K562 (cell line): ENCODE measurements at regions not wholly inside any gene's neighbourhood (a gene's known extent, or its start where the extent isn't known, plus 50 kb on each side); places are given as distances from the start of the nearest gene placed in this dataset.

Source experiments
- BMI1 ChIP-seq: fragments of 150-350 bp; IDR thresholded peaks from 2 replicates; pipeline ENCODE4 v1.6.1; 2014; ENCODE audit warnings: low read length
- CREBBP ChIP-seq: IDR thresholded peaks from one replicate; pipeline ENCODE4 v1.6.1; 2012; ENCODE audit warnings: low read depth, mild to moderate bottlenecking, control low read depth, inconsistent platforms, low read length
- FOXM1 ChIP-seq, 2 experiments: fragments of 450-650 bp in 1 of 2; sonication (generic) in 1 of 2; formaldehyde crosslinking in 1 of 2; IDR thresholded peaks; 2 replicates each; pipeline versions ENCODE4 v1.6.1 to v1.9.0; 2017 to 2022; ENCODE audit warnings: low read depth in 2 of 2, mild to moderate bottlenecking in 2 of 2, missing genetic modification reagents in 1 of 2, moderate library complexity in 1 of 2
- JUND ChIP-seq, 2 experiments: IDR thresholded peaks; 2 replicates in 1 of 2; 3 replicates in 1 of 2; pipeline ENCODE4 v1.6.1; 2011; ENCODE audit warnings: borderline replicate concordance in 2 of 2, low read depth in 2 of 2, low read length in 2 of 2, improper control_type of control experiment in 1 of 2, missing biosample characterization in 1 of 2, missing genetic modification characterization in 1 of 2, missing genetic modification reagents in 1 of 2
- KAT2B ChIP-seq: IDR thresholded peaks from one replicate; pipeline ENCODE4 v1.6.1; 2012; ENCODE audit warnings: low read depth, mild to moderate bottlenecking, control low read depth, inconsistent platforms, low read length, moderate library complexity
- POLR2AphosphoS2 ChIP-seq: IDR thresholded peaks from 2 replicates; pipeline ENCODE4 v1.6.1; 2012; ENCODE audit warnings: low read length, improper control_type of control experiment
- RBFOX2 ChIP-seq: fragments of 200-400 bp; formaldehyde crosslinking; IDR thresholded peaks from 2 replicates; pipeline ENCODE4 v1.6.1; 2017; ENCODE audit warnings: low read depth, mild to moderate bottlenecking, low read length, moderate library complexity
- TCFL5 ChIP-seq: fragments of 250-450 bp; sonication (Bioruptor Pico); conservative IDR thresholded peaks from 2 replicates; pipeline ENCODE4 v1.6.1; 2021; ENCODE audit warnings: mild to moderate bottlenecking, moderate library complexity, matching md5 sums
- TF ChIP-seq, protein P1 (sequence below), 2 experiments: fragments of 450-650 bp; formaldehyde crosslinking in 1 of 2; IDR thresholded peaks; 2 replicates each; pipeline versions ENCODE4 v1.4.0 to v1.6.1; 2014 to 2020; ENCODE audit warnings: mild to moderate bottlenecking in 2 of 2, borderline replicate concordance in 1 of 2, low read depth in 1 of 2
- TF ChIP-seq, protein P2 (sequence below), 3 experiments: IDR thresholded peaks in 2 of 3; conservative IDR thresholded peaks in 1 of 3; 2 replicates each; pipeline ENCODE4 v1.5.1; 2011 to 2012; ENCODE audit warnings: low read length in 3 of 3, mild to moderate bottlenecking in 3 of 3, control low read depth in 2 of 3, improper control_type of control experiment in 1 of 3, inconsistent platforms in 1 of 3, low read depth in 1 of 3, mixed read lengths in 1 of 3, moderate library complexity in 1 of 3; ENCODE audit not compliant: insufficient read depth in 2 of 3
- TF ChIP-seq, protein P3 (sequence below): sonication (generic); formaldehyde crosslinking; IDR thresholded peaks from 2 replicates; pipeline ENCODE4 v1.8.1; 2023; ENCODE audit warnings: mild to moderate bottlenecking, missing genetic modification reagents
- TF ChIP-seq, protein P4 (sequence below): sonication (generic); formaldehyde crosslinking; IDR thresholded peaks from 2 replicates; pipeline ENCODE4 v1.9.0; 2022; ENCODE audit warnings: mild to moderate bottlenecking, missing genetic modification reagents

DNA sequence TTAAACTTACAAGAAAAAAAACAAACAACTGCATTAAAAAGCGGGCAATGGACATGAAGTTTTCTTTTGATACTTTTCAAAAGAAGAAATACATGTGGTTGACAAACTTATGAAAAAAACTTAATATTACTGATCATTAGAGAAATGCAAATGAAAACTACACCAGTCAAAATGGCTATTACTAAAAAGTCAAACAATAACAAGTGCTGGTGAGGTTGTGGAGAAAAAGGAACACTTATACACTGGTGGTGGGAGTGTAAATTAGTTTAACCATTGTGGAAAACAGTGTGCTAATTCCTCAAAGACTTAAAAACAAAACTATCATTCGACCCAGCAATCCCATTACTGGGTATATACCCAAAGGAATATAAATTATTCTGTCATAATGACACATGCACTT lies 311.6 kb downstream of the ISL1 start:
- no peak for TF ChIP-seq KAT2B
- TF ChIP-seq, protein P1, sequence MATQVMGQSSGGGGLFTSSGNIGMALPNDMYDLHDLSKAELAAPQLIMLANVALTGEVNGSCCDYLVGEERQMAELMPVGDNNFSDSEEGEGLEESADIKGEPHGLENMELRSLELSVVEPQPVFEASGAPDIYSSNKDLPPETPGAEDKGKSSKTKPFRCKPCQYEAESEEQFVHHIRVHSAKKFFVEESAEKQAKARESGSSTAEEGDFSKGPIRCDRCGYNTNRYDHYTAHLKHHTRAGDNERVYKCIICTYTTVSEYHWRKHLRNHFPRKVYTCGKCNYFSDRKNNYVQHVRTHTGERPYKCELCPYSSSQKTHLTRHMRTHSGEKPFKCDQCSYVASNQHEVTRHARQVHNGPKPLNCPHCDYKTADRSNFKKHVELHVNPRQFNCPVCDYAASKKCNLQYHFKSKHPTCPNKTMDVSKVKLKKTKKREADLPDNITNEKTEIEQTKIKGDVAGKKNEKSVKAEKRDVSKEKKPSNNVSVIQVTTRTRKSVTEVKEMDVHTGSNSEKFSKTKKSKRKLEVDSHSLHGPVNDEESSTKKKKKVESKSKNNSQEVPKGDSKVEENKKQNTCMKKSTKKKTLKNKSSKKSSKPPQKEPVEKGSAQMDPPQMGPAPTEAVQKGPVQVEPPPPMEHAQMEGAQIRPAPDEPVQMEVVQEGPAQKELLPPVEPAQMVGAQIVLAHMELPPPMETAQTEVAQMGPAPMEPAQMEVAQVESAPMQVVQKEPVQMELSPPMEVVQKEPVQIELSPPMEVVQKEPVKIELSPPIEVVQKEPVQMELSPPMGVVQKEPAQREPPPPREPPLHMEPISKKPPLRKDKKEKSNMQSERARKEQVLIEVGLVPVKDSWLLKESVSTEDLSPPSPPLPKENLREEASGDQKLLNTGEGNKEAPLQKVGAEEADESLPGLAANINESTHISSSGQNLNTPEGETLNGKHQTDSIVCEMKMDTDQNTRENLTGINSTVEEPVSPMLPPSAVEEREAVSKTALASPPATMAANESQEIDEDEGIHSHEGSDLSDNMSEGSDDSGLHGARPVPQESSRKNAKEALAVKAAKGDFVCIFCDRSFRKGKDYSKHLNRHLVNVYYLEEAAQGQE (IDR thresholded peaks at IDR 0.05; ENCODE audit: borderline replicate concordance): no peak
- TF ChIP-seq, protein P1 (CRISPR knock-in tag; IDR thresholded peaks at IDR 0.05; ENCODE audit: low read depth): no peak
- no peak for TF ChIP-seq CREBBP
- no peak for TF ChIP-seq TCFL5 (CRISPR knock-in tag)
- no peak for TF ChIP-seq BMI1
- TF ChIP-seq, protein P2, sequence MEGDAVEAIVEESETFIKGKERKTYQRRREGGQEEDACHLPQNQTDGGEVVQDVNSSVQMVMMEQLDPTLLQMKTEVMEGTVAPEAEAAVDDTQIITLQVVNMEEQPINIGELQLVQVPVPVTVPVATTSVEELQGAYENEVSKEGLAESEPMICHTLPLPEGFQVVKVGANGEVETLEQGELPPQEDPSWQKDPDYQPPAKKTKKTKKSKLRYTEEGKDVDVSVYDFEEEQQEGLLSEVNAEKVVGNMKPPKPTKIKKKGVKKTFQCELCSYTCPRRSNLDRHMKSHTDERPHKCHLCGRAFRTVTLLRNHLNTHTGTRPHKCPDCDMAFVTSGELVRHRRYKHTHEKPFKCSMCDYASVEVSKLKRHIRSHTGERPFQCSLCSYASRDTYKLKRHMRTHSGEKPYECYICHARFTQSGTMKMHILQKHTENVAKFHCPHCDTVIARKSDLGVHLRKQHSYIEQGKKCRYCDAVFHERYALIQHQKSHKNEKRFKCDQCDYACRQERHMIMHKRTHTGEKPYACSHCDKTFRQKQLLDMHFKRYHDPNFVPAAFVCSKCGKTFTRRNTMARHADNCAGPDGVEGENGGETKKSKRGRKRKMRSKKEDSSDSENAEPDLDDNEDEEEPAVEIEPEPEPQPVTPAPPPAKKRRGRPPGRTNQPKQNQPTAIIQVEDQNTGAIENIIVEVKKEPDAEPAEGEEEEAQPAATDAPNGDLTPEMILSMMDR (IDR thresholded peaks at IDR 0.05 in 2 of 3, conservative IDR thresholded peaks at IDR 0.05 in 1 of 3; ENCODE audit: insufficient read depth in 2 of 3, low read depth in 1 of 3, low read length in 3 of 3): no peak
- TF ChIP-seq, protein P3, sequence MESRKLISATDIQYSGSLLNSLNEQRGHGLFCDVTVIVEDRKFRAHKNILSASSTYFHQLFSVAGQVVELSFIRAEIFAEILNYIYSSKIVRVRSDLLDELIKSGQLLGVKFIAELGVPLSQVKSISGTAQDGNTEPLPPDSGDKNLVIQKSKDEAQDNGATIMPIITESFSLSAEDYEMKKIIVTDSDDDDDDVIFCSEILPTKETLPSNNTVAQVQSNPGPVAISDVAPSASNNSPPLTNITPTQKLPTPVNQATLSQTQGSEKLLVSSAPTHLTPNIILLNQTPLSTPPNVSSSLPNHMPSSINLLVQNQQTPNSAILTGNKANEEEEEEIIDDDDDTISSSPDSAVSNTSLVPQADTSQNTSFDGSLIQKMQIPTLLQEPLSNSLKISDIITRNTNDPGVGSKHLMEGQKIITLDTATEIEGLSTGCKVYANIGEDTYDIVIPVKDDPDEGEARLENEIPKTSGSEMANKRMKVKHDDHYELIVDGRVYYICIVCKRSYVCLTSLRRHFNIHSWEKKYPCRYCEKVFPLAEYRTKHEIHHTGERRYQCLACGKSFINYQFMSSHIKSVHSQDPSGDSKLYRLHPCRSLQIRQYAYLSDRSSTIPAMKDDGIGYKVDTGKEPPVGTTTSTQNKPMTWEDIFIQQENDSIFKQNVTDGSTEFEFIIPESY (CRISPR knock-in tag): no peak
- TF ChIP-seq JUND (IDR thresholded peaks at IDR 0.05; ENCODE audit: borderline replicate concordance, low read depth, low read length): no peak
- no peak for TF ChIP-seq JUND (tag; IDR thresholded peaks at IDR 0.05; ENCODE audit: borderline replicate concordance, low read depth, low read length)
- TF ChIP-seq FOXM1 (IDR thresholded peaks at IDR 0.05; ENCODE audit: low read depth): no peak
- no peak for TF ChIP-seq FOXM1 (CRISPR knock-in tag; IDR thresholded peaks at IDR 0.05; ENCODE audit: low read depth)
- TF ChIP-seq POLR2AphosphoS2: no peak
- TF ChIP-seq, protein P4, sequence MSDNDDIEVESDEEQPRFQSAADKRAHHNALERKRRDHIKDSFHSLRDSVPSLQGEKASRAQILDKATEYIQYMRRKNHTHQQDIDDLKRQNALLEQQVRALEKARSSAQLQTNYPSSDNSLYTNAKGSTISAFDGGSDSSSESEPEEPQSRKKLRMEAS (CRISPR knock-in tag): no peak
- no peak for TF ChIP-seq RBFOX2
